B cell (primary cell): ENCODE measurements at regions not wholly inside any gene's neighbourhood (a gene's known extent, or its start where the extent isn't known, plus 50 kb on each side); places are given as distances from the start of the nearest gene placed in this dataset.
A peak's percentile ranks its signal among the peaks of the same experiment; 100 is the strongest.

ENCODE experiments used
- ATAC-seq: fragments of 200-7000 bp; cut with Tn5 transposase; one replicate; pipeline ENCODE4 v1.10.0; 2021; ENCODE audit warnings: low read depth, mild to moderate bottlenecking, moderate number of reproducible peaks, moderate library complexity
- CTCF ChIA-PET: fragments of 350-600 bp; sonication (Branson Sonifier 250); formaldehyde crosslinking; loops from one replicate; lab custom pipeline; 2021; ENCODE audit warnings: antibody characterized with exemption, inconsistent platforms; lab: Charles Lee
- POLR2A ChIA-PET: fragments of 350-600 bp; sonication (Branson Sonifier 250); formaldehyde crosslinking; loops from one replicate; lab custom pipeline; 2021; ENCODE audit warnings: antibody characterized with exemption; lab: Charles Lee
- DNase-seq: peaks from one replicate; pipeline ENCODE4 v3.0.0; 2013
- H2AFZ ChIP-seq: 2 replicates; pipeline ENCODE4 v1.6.1; 2012; ENCODE audit warnings: mild to moderate bottlenecking, low read depth, low read length; ENCODE audit not compliant: insufficient read depth, poor library complexity, severe bottlenecking
- H3K27ac ChIP-seq, 2 donors: 1 replicate in 1 of 2; 2 replicates in 1 of 2; pipeline ENCODE4 v1.5.1; 2012 to 2013; ENCODE audit warnings: low read length in 2 of 2, mild to moderate bottlenecking in 2 of 2, moderate library complexity in 1 of 2
- H3K27me3 ChIP-seq, 4 experiments: fragments of 200-600 bp in 1 of 4; sonication (generic) in 1 of 4; replicated peaks in 1 of 4; 1 replicate in 2 of 4; 2 replicates in 2 of 4; pipeline versions ENCODE4 v1.6.1 to v1.7.0; 2013 to 2016; ENCODE audit warnings: low read length in 3 of 4, mild to moderate bottlenecking in 2 of 4, mixed read lengths in 1 of 4, moderate library complexity in 1 of 4; ENCODE audit not compliant: insufficient read depth in 4 of 4, control insufficient read depth in 3 of 4; ENCODE audit errors: control extremely low read depth in 1 of 4
- H3K36me3 ChIP-seq, 2 experiments: replicated peaks in 1 of 2; 1 replicate in 1 of 2; 2 replicates in 1 of 2; pipeline versions ENCODE4 v1.6.1 to v1.7.1; 2013; ENCODE audit warnings: low read length in 1 of 2; ENCODE audit not compliant: insufficient read depth in 2 of 2, control insufficient read depth in 1 of 2; ENCODE audit errors: control extremely low read depth in 1 of 2, extremely low read depth in 1 of 2
- H3K4me1 ChIP-seq, 2 donors: fragments of 200-600 bp in 1 of 2; sonication (generic) in 1 of 2; 1 replicate in 1 of 2; 2 replicates in 1 of 2; pipeline versions ENCODE4 v1.5.1 to v1.6.1; 2013 to 2017; ENCODE audit warnings: low read length in 2 of 2; ENCODE audit not compliant: control insufficient read depth in 2 of 2, insufficient read depth in 2 of 2
- H3K4me2 ChIP-seq: replicated peaks from 2 replicates; pipeline ENCODE3; 2012; ENCODE audit warnings: mild to moderate bottlenecking, low read depth, low read length; ENCODE audit not compliant: poor library complexity, severe bottlenecking
- H3K4me3 ChIP-seq, 5 experiments: fragments of 200-600 bp in 1 of 5; sonication (generic) in 1 of 5; 1 replicate in 3 of 5; 2 replicates in 2 of 5; pipeline versions ENCODE4 v1.5.1 to v1.7.0; 2011 to 2016; ENCODE audit warnings: low read length in 4 of 5, mild to moderate bottlenecking in 4 of 5, low read depth in 2 of 5, control low read depth in 1 of 5, moderate library complexity in 1 of 5; ENCODE audit not compliant: insufficient read depth in 1 of 5; ENCODE audit errors: control extremely low read depth in 1 of 5, extremely low read depth in 1 of 5
- H3K79me2 ChIP-seq: fragments of 200-600 bp; sonication (generic); one replicate; pipeline ENCODE4 v1.6.0; 2016; ENCODE audit warnings: low read length; ENCODE audit not compliant: control insufficient read depth, insufficient read depth
- H3K9ac ChIP-seq: fragments of 200-600 bp; sonication (generic); 2 replicates; pipeline ENCODE4 v1.6.1; 2017; ENCODE audit warnings: mild to moderate bottlenecking, low read length, moderate library complexity
- H3K9me3 ChIP-seq, 3 donors: one replicate each; pipeline versions ENCODE4 v1.6.1 to v1.7.1; 2013; ENCODE audit warnings: low read length in 2 of 3; ENCODE audit not compliant: control insufficient read depth in 2 of 3, insufficient read depth in 1 of 3; ENCODE audit errors: control extremely low read depth in 1 of 3
- H4K20me1 ChIP-seq: 2 replicates; pipeline ENCODE4 v1.6.0; 2012; ENCODE audit warnings: mild to moderate bottlenecking, low read length; ENCODE audit not compliant: insufficient read depth, control insufficient read depth, poor library complexity, severe bottlenecking
- H3K27ac Mint-ChIP-seq: one replicate; pipeline ENCODE4 v1.8.0; 2021; ENCODE audit warnings: mixed read lengths
- H3K27me3 Mint-ChIP-seq: one replicate; pipeline ENCODE4 v1.8.0; 2021; ENCODE audit warnings: mixed read lengths
- H3K4me1 Mint-ChIP-seq: one replicate; pipeline ENCODE4 v1.8.0; 2021; ENCODE audit warnings: mixed read lengths
- H3K4me3 Mint-ChIP-seq: one replicate; pipeline ENCODE4 v1.8.0; 2021; ENCODE audit warnings: mixed read lengths
- H3K9me3 Mint-ChIP-seq: one replicate; pipeline ENCODE4 v1.8.0; 2022; ENCODE audit warnings: mixed read lengths; ENCODE audit not compliant: insufficient read depth
- CTCF ChIP-seq: fragments of 200-600 bp; IDR thresholded peaks from one replicate; pipeline ENCODE4 v1.8.0; 2022; ENCODE audit warnings: antibody characterized with exemption, mild to moderate bottlenecking
- EZH2 ChIP-seq: IDR thresholded peaks from 2 replicates; pipeline ENCODE4 v1.6.1; 2012; ENCODE audit warnings: borderline replicate concordance, low read depth, mild to moderate bottlenecking, moderate library complexity, low read length; ENCODE audit not compliant: insufficient read depth, poor library complexity, severe bottlenecking
- WGBS: methylation state at CpG from one replicate; pipeline ENCODE4 v1.1.5; 2013; ENCODE audit warnings: missing lambda C conversion rate; ENCODE audit not compliant: insufficient coverage; 5-methylcytosine and 5-hydroxymethylcytosine counted together
- intact Hi-C: fragments of 100-400 bp; cut with micrococcal nuclease; formaldehyde crosslinking; loops from one replicate; pipeline ENCODE4 v1.10.0; 2022

GRCh38 chr10:124176349-124177179, 83.2 kb upstream of the CHST15 start:
- H3K27me3 Mint-ChIP-seq, result no peaks in the 10 kb centered on the region
- Histone ChIP-seq H3K79me2 (no peaks in the 10 kb centered on the region), H3K36me3 (no peaks in the 10 kb centered on the region), H3K27ac (no peak overlapping the region), H4K20me1 (no peaks in the 10 kb centered on the region), H3K9me3 (peaks cover 0 to 5% (median 0%) of the 10 kb centered on the region in 3 donors), H3K4me2 (no peak overlapping the region), H3K4me1 (peaks cover 8 to 14% of the 10 kb centered on the region in 2 donors), H2AFZ (no peak overlapping the region), H3K4me3 (no peak overlapping the region), H3K27me3 (no peaks in the 10 kb centered on the region), H3K9ac (no peak overlapping the region)
- ATAC-seq (no peak), DNase-seq (no peak)
- no peaks in the 10 kb centered on the region for H3K9me3 Mint-ChIP-seq
- TF ChIP-seq CTCF (no peak), EZH2 (no peak)
- ChIA-PET CTCF (no interaction called here), POLR2A (no interaction called here)
- 59% methylated on average over 14 of the region's 15 CpGs for WGBS
- no peak overlapping the region for H3K27ac Mint-ChIP-seq
- peaks cover 8% of the 10 kb centered on the region for H3K4me1 Mint-ChIP-seq
- H3K4me3 Mint-ChIP-seq, result peak overlapping the region; percentile 14
- intact Hi-C loops, result no loop called here

- Histone ChIP-seq H3K79me2 (no peaks in the 10 kb centered on the region), H3K27me3 (no peaks in the 10 kb centered on the region), H3K27ac (no peak overlapping the region), H2AFZ (no peak overlapping the region), H4K20me1 (no peaks in the 10 kb centered on the region), H3K4me1 (peaks cover 8 to 14% of the 10 kb centered on the region in 2 donors), H3K9ac (no peak overlapping the region), H3K4me2 (peak overlapping the region; percentile 1), H3K9me3 (peaks cover 0 to 5% (median 0%) of the 10 kb centered on the region in 3 donors), H3K36me3 (no peaks in the 10 kb centered on the region), H3K4me3 (no peak overlapping the region)
- Mint-ChIP-seq H3K27me3 (no peaks in the 10 kb centered on the region), H3K4me3 (peak overlapping the region; percentile 14), H3K4me1 (peaks cover 8% of the 10 kb centered on the region), H3K27ac (no peak overlapping the region), H3K9me3 (no peaks in the 10 kb centered on the region)
- 52% methylated on average over 10 of the region's 10 CpGs for WGBS
- no peak for TF ChIP-seq EZH2
- no peak for TF ChIP-seq CTCF
- CTCF ChIA-PET, result no interaction called here
- POLR2A ChIA-PET, result no interaction called here
- intact Hi-C loops, result no loop called here
- no peak for ATAC-seq
- no peak for DNase-seq
Measured at GRCh38 chr10:124175701-124176348, 82.4 kb upstream of the CHST15 start.
